Lower leg skin (tissue), 3 donors: ENCODE measurements at regions not wholly inside any gene's neighbourhood (a gene's known extent, or its start where the extent isn't known, plus 50 kb on each side); places are given as distances from the start of the nearest gene placed in this dataset.

Experiments used
- POLR2A ChIP-seq, 2 donors: fragments of 450-650 bp; IDR thresholded peaks; one replicate each; pipeline ENCODE4 v1.6.1; 2016 to 2017; ENCODE audit warnings: antibody characterized with exemption in 2 of 2, mild to moderate bottlenecking in 1 of 2, moderate library complexity in 1 of 2
- TF ChIP-seq, protein P1 (sequence below), 3 donors: fragments of 450-650 bp; IDR thresholded peaks; one replicate each; pipeline ENCODE4 v1.5.1; 2016; ENCODE audit warnings: antibody characterized with exemption in 3 of 3, mild to moderate bottlenecking in 3 of 3, moderate library complexity in 2 of 3

DNA sequence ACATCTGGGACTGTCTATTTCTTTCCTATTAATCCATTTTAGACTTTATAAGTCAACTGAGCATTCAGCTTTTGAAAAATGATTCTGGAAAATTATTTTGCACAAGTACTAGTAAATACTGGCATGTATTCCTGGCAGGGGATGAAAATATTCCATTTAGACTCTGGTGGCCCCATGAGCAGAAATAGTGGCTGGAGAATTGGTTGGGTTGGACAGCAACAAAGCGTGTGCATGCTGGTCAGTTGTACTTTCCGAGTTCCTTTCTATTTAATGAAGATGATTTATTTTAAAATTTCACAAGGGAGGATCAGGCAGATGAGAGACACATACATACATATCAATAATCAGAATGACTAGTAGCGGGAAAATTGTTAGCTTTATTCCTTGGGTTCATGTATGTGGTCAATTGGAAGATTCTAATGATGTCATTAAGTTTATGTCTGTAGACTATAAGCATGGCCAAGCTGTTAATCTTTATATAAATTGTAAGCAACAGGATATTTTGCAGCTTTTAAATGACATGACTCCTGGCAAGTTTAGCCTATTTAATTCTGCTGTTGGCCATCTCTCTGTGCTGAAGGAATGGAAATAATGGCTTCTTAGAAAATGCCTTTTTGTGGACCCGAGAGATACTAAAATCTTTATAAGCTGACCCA lies 541.6 kb downstream of the SLC4A3 start:
- no peak for TF ChIP-seq POLR2A (IDR thresholded peaks at IDR 0.05)
- TF ChIP-seq, protein P1, sequence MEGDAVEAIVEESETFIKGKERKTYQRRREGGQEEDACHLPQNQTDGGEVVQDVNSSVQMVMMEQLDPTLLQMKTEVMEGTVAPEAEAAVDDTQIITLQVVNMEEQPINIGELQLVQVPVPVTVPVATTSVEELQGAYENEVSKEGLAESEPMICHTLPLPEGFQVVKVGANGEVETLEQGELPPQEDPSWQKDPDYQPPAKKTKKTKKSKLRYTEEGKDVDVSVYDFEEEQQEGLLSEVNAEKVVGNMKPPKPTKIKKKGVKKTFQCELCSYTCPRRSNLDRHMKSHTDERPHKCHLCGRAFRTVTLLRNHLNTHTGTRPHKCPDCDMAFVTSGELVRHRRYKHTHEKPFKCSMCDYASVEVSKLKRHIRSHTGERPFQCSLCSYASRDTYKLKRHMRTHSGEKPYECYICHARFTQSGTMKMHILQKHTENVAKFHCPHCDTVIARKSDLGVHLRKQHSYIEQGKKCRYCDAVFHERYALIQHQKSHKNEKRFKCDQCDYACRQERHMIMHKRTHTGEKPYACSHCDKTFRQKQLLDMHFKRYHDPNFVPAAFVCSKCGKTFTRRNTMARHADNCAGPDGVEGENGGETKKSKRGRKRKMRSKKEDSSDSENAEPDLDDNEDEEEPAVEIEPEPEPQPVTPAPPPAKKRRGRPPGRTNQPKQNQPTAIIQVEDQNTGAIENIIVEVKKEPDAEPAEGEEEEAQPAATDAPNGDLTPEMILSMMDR (IDR thresholded peaks at IDR 0.05): no peak
